ENCODE measurements at regions not wholly inside any gene's neighbourhood (a gene's known extent, or its start where the extent isn't known, plus 50 kb on each side); places are given as distances from the start of the nearest gene placed in this dataset.
A peak's percentile ranks its signal among the peaks of the same experiment; 100 is the strongest.
"Not testable (repeated sequence)": the region's sequence is repeated elsewhere in the genome, so short reads cannot be mapped to it uniquely, and the experiment has no call there.

GRCh38 chr18:66280470-66280869, 323.4 kb downstream of the CDH19 start:
- no peak for DNase-seq (ENCODE audit: low spot score)

GRCh38 chr18:66271962-66272361, 331.9 kb downstream of the CDH19 start:
- DNase-seq (ENCODE audit: low spot score) = no peak

GRCh38 chr18:66264130-66264529, 339.8 kb downstream of the CDH19 start:
- DNase-seq (ENCODE audit: low spot score) = no peak

- no peak for DNase-seq (ENCODE audit: low spot score)
These were observed 349.8 kb downstream of the CDH19 start for GRCh38 chr18:66254121-66254520.

GRCh38 chr18:66252703-66253102, 351.2 kb downstream of the CDH19 start:
- DNase-seq (ENCODE audit: low spot score) = no peak

GRCh38 chr18:66235206-66235605, 368.7 kb downstream of the CDH19 start:
- no peak for DNase-seq (ENCODE audit: low spot score)

GRCh38 chr18:66226782-66227181, 377.1 kb downstream of the CDH19 start:
- DNase-seq (ENCODE audit: low spot score) = no peak

GRCh38 chr18:66223317-66223716, 380.6 kb downstream of the CDH19 start:
- not testable (repeated sequence) for DNase-seq (ENCODE audit: low spot score)

GRCh38 chr18:66222174-66222573, 381.7 kb downstream of the CDH19 start:
- no peak for DNase-seq (ENCODE audit: low spot score)

- DNase-seq (ENCODE audit: low spot score) = no peak
These were observed 384.1 kb downstream of the CDH19 start for GRCh38 chr18:66219817-66220216.

GRCh38 chr18:66211749-66212148, 392.1 kb downstream of the CDH19 start:
- DNase-seq (ENCODE audit: low spot score) = no peak

GRCh38 chr18:66210875-66211274, 393.0 kb downstream of the CDH19 start:
- no peak for DNase-seq (ENCODE audit: low spot score)

GRCh38 chr18:66209656-66210055, 394.2 kb downstream of the CDH19 start:
- DNase-seq (ENCODE audit: low spot score) = no peak

- DNase-seq (ENCODE audit: low spot score) = no peak
These were observed 407.1 kb downstream of the CDH19 start for GRCh38 chr18:66196805-66197204.

- no peak for DNase-seq (ENCODE audit: low spot score)
These were observed 410.0 kb downstream of the CDH19 start for GRCh38 chr18:66193938-66194337.

- no peak for DNase-seq (ENCODE audit: low spot score)
These were observed 410.5 kb downstream of the CDH19 start for GRCh38 chr18:66193394-66193793.

GRCh38 chr18:66168685-66169235, 417.9 kb downstream of the CDH7 start:
- peak; percentile 87 for DNase-seq (ENCODE audit: low spot score)

GRCh38 chr18:66167829-66168684, 417.2 kb downstream of the CDH7 start:
- DNase-seq (ENCODE audit: low spot score) = no peak

- no peak for DNase-seq (ENCODE audit: low spot score)
These were observed 409.2 kb downstream of the CDH7 start for GRCh38 chr18:66160007-66160406.

- DNase-seq (ENCODE audit: low spot score) = no peak
These were observed 408.6 kb downstream of the CDH7 start for GRCh38 chr18:66159451-66159850.

GRCh38 chr18:66156946-66157687, 406.3 kb downstream of the CDH7 start:
- DNase-seq (ENCODE audit: low spot score) = no peak

- DNase-seq (ENCODE audit: low spot score) = no peak
These were observed 399.8 kb downstream of the CDH7 start for GRCh38 chr18:66150650-66151049.

- DNase-seq (ENCODE audit: low spot score) = no peak
These were observed 392.2 kb downstream of the CDH7 start for GRCh38 chr18:66143029-66143428.
